Fibroblast of lung (primary cell): ENCODE measurements at regions not wholly inside any gene's neighbourhood (a gene's known extent, or its start where the extent isn't known, plus 50 kb on each side); places are given as distances from the start of the nearest gene placed in this dataset.
A peak's percentile ranks its signal among the peaks of the same experiment; 100 is the strongest.

Source experiments
- DNase-seq, 2 donors: peaks; one replicate each; pipeline versions ENCODE4 v3.0.0 to v3.0.0-alpha.2; 2010; ENCODE audit warnings: low read depth in 2 of 2
- H2AFZ ChIP-seq: 2 replicates; pipeline ENCODE4 v1.5.1; 2012; ENCODE audit warnings: low read length, control low read depth, inconsistent platforms
- H3K27ac ChIP-seq: 2 replicates; pipeline ENCODE4 v1.5.1; 2011; ENCODE audit warnings: low read length, control low read depth; ENCODE audit not compliant: insufficient read depth
- H3K27me3 ChIP-seq: 2 replicates; pipeline ENCODE4 v1.5.1; 2011; ENCODE audit warnings: mild to moderate bottlenecking, low read length; ENCODE audit not compliant: control insufficient read depth, insufficient read depth
- H3K36me3 ChIP-seq: 2 replicates; pipeline ENCODE4 v1.5.1; 2011; ENCODE audit warnings: low read length; ENCODE audit not compliant: control insufficient read depth, insufficient read depth
- H3K4me1 ChIP-seq: 2 replicates; pipeline ENCODE4 v1.5.1; 2011; ENCODE audit warnings: low read length; ENCODE audit not compliant: control insufficient read depth, insufficient read depth; ENCODE audit errors: extremely low read depth
- H3K4me2 ChIP-seq: 2 replicates; pipeline ENCODE4 v1.5.1; 2011; ENCODE audit warnings: low read length, control low read depth; ENCODE audit not compliant: insufficient read depth; ENCODE audit errors: extremely low read depth
- H3K4me3 ChIP-seq, 4 experiments: fragments of 200-600 bp in 1 of 4; sonication (generic) in 1 of 4; replicated peaks in 1 of 4; 2 replicates each; pipeline ENCODE4 v1.5.1; 2011 to 2016; ENCODE audit warnings: low read length in 4 of 4, low read depth in 3 of 4, mild to moderate bottlenecking in 3 of 4, control low read depth in 2 of 4, inconsistent platforms in 1 of 4, mixed read lengths in 1 of 4; ENCODE audit not compliant: insufficient read depth in 1 of 4; ENCODE audit errors: control extremely low read depth in 1 of 4
- H3K79me2 ChIP-seq: 2 replicates; pipeline ENCODE4 v1.5.1; 2012; ENCODE audit warnings: mild to moderate bottlenecking, low read length, inconsistent platforms; ENCODE audit not compliant: control insufficient read depth, insufficient read depth
- H3K9ac ChIP-seq: 2 replicates; pipeline ENCODE4 v1.5.1; 2011; ENCODE audit warnings: mild to moderate bottlenecking, low read length, control low read depth; ENCODE audit not compliant: insufficient read depth
- H3K9me3 ChIP-seq: 2 replicates; pipeline ENCODE4 v1.5.1; 2012; ENCODE audit warnings: low read depth, low read length; ENCODE audit not compliant: control insufficient read depth, insufficient read depth
- H4K20me1 ChIP-seq: 2 replicates; pipeline ENCODE4 v1.5.1; 2011; ENCODE audit warnings: low read length; ENCODE audit not compliant: control insufficient read depth, insufficient read depth; ENCODE audit errors: extremely low read depth
- CTCF ChIP-seq, 2 donors: IDR thresholded peaks in 1 of 2; conservative IDR thresholded peaks in 1 of 2; 1 replicate in 1 of 2; 2 replicates in 1 of 2; pipeline ENCODE4 v1.5.1; 2011 to 2012; ENCODE audit warnings: low read length in 2 of 2, control low read depth in 1 of 2, inconsistent platforms in 1 of 2, low read depth in 1 of 2, mild to moderate bottlenecking in 1 of 2
- EZH2 ChIP-seq: IDR thresholded peaks from 2 replicates; pipeline ENCODE4 v1.5.1; 2012; ENCODE audit warnings: low read length, control low read depth, mild to moderate bottlenecking; ENCODE audit errors: missing control alignments

DNA sequence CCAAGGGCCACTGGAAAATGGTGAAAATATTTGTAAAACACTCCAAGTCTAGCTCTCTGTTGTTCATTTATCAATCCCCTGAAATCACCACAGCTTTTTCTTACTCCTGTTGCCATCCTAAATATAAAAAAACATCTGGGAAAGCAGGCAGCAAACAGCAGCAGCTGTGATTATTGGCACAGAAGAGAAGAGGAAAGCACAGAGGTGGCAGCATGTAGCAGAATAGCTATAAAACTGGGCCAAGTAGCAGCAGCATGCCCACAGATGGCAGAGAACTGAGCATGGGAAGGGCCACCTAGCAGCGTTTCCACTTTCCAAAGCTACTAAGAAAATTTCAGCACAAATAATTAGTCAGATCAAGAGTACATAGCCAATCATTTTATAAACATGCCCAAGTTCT, 307.2 kb downstream of the SLC7A11 start:
- no peaks in the 10 kb centered on the region for H3K9me3 ChIP-seq
- no peaks in the 10 kb centered on the region for H3K27me3 ChIP-seq
- H3K9ac ChIP-seq = no peak overlapping the region
- H3K4me1 ChIP-seq = no peaks in the 10 kb centered on the region
- peak overlapping the region; percentile 15 for H2AFZ ChIP-seq
- no peak for TF ChIP-seq EZH2
- TF ChIP-seq CTCF (conservative IDR thresholded peaks at IDR 0.05 in 1 of 2, IDR thresholded peaks at IDR 0.05 in 1 of 2; ENCODE audit: low read depth in 1 of 2, low read length in 2 of 2) = no peak
- no peak for DNase-seq
- no peak overlapping the region for H3K27ac ChIP-seq
- H3K36me3 ChIP-seq = no peaks in the 10 kb centered on the region
- no peak overlapping the region for H3K4me3 ChIP-seq
- H3K79me2 ChIP-seq = no peaks in the 10 kb centered on the region
- H3K4me2 ChIP-seq = no peak overlapping the region
- H4K20me1 ChIP-seq = no peaks in the 10 kb centered on the region

GRCh38 chr4:137934046-137934445, 308.1 kb downstream of the SLC7A11 start:
- no peak overlapping the region for H2AFZ ChIP-seq
- H3K36me3 ChIP-seq = no peaks in the 10 kb centered on the region
- no peak overlapping the region for H3K4me3 ChIP-seq
- no peaks in the 10 kb centered on the region for H3K27me3 ChIP-seq
- no peaks in the 10 kb centered on the region for H3K4me1 ChIP-seq
- H4K20me1 ChIP-seq = no peaks in the 10 kb centered on the region
- H3K4me2 ChIP-seq = no peak overlapping the region
- H3K9me3 ChIP-seq = no peaks in the 10 kb centered on the region
- TF ChIP-seq EZH2 (no peak), CTCF (conservative IDR thresholded peaks at IDR 0.05 in 1 of 2, IDR thresholded peaks at IDR 0.05 in 1 of 2; ENCODE audit: low read depth in 1 of 2, low read length in 2 of 2) (no peak)
- H3K79me2 ChIP-seq = no peaks in the 10 kb centered on the region
- DNase-seq = no peak
- no peak overlapping the region for H3K27ac ChIP-seq
- no peak overlapping the region for H3K9ac ChIP-seq

DNA sequence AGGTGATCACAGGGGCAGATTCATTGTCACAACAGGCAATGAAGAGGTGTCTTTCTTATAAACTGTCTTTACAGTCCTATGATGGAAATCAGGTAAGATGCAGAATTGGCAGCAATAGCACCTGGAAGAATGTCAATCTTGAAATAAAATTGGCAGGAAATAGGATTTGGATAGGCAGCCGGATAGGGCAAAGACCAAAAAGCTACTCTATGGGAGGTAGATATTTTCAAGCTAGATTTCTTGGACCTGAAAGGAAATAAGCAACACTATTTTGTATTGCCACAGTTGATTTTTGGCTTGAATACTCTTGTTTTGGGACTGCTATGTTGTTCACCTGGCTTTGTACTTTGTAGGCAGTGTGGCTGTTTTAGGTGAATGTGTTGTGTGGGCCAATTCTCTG, 314.2 kb downstream of the SLC7A11 start:
- Histone ChIP-seq H3K36me3 (no peaks in the 10 kb centered on the region), H3K9ac (no peak overlapping the region), H2AFZ (no peak overlapping the region), H3K4me3 (no peak overlapping the region), H3K4me2 (no peak overlapping the region), H3K27me3 (no peaks in the 10 kb centered on the region), H3K79me2 (no peaks in the 10 kb centered on the region), H3K9me3 (no peaks in the 10 kb centered on the region), H3K4me1 (no peaks in the 10 kb centered on the region), H3K27ac (no peak overlapping the region), H4K20me1 (no peaks in the 10 kb centered on the region)
- no peak for TF ChIP-seq CTCF (conservative IDR thresholded peaks at IDR 0.05 in 1 of 2, IDR thresholded peaks at IDR 0.05 in 1 of 2; ENCODE audit: low read depth in 1 of 2, low read length in 2 of 2)
- TF ChIP-seq EZH2 = no peak
- no peak for DNase-seq
